ENCODE measurements at regions not wholly inside any gene's neighbourhood (a gene's known extent, or its start where the extent isn't known, plus 50 kb on each side); places are given as distances from the start of the nearest gene placed in this dataset.

- Histone ChIP-seq H3K9me3 (ENCODE audit: low read depth) (no peaks in the 10 kb centered on the region), H3K36me3 (no peaks in the 10 kb centered on the region), H4K20me1 (ENCODE audit: low read depth) (no peaks in the 10 kb centered on the region), H3K4me2 (no peak overlapping the region), H3K4me3 (no peak overlapping the region), H3F3A (ENCODE audit: low read depth) (no peaks in the 10 kb centered on the region), H3K79me2 (ENCODE audit: low read depth) (no peaks in the 10 kb centered on the region), H3K4me1 (peaks cover 21% of the 10 kb centered on the region), H3K27me3 (no peaks in the 10 kb centered on the region), H2AFZ (replicated peaks) (no peak overlapping the region), H3K9ac (no peak overlapping the region), H3K27ac (no peak overlapping the region)
- TF ChIP-seq EZH2 (IDR thresholded peaks at IDR 0.05) (no peak), CTCF (IDR thresholded peaks at IDR 0.05) (no peak), EZH2phosphoT487 (IDR thresholded peaks at IDR 0.05) (no peak)
- Mint-ChIP-seq H3K27ac (peak overlapping the region; percentile 39), H3K27me3 (ENCODE audit: insufficient read depth, low read depth) (peaks cover 7% of the 10 kb centered on the region), H3K36me3 (no peaks in the 10 kb centered on the region), H3K4me1 (peaks cover 63% of the 10 kb centered on the region), H3K4me3 (no peak overlapping the region), H3K9me3 (no peaks in the 10 kb centered on the region)
- DNase-seq (ENCODE audit: low spot score): peak; percentile 26
These were observed 216.8 kb downstream of the TSN start for GRCh38 chr2:121972203-121972602.

- H3K9me3 Mint-ChIP-seq: peaks cover 10% of the 10 kb centered on the region
- no peak overlapping the region for H3K4me3 Mint-ChIP-seq
- DNase-seq (ENCODE audit: low spot score): peak; percentile 94
- TF ChIP-seq CTCF (IDR thresholded peaks at IDR 0.05) (peak; percentile 74), EZH2 (IDR thresholded peaks at IDR 0.05) (no peak)
- H3K79me2 ChIP-seq (ENCODE audit: low read depth): no peaks in the 10 kb centered on the region
- no peaks in the 10 kb centered on the region for H3K36me3 ChIP-seq
- no peak overlapping the region for H3K4me2 ChIP-seq
- H3K27me3 Mint-ChIP-seq (ENCODE audit: insufficient read depth, low read depth): peaks cover 8% of the 10 kb centered on the region
- no peak overlapping the region for H3K4me3 ChIP-seq
- H3K36me3 Mint-ChIP-seq: no peaks in the 10 kb centered on the region
- peak overlapping the region; percentile 51 for H2AFZ ChIP-seq (replicated peaks)
- H3K4me1 ChIP-seq: peaks cover 21% of the 10 kb centered on the region
- H3K27ac ChIP-seq: no peak overlapping the region
- H3K9ac ChIP-seq: no peak overlapping the region
- no peaks in the 10 kb centered on the region for H4K20me1 ChIP-seq (ENCODE audit: low read depth)
- no peaks in the 10 kb centered on the region for H3K9me3 ChIP-seq (ENCODE audit: low read depth)
- no peaks in the 10 kb centered on the region for H3K27me3 ChIP-seq
- no peaks in the 10 kb centered on the region for H3F3A ChIP-seq (ENCODE audit: low read depth)
- H3K27ac Mint-ChIP-seq: peak overlapping the region; percentile 33
- peaks cover 56% of the 10 kb centered on the region for H3K4me1 Mint-ChIP-seq
These were observed 219.6 kb downstream of the TSN start for GRCh38 chr2:121974897-121975661.

- Mint-ChIP-seq H3K4me1 (peaks cover 44% of the 10 kb centered on the region), H3K27ac (peak overlapping the region; percentile 23), H3K36me3 (no peaks in the 10 kb centered on the region)
These were observed 221.5 kb downstream of the TSN start for GRCh38 chr2:121976926-121977325.

More at GRCh38 chr2:121976926-121977325, 221.5 kb downstream of the TSN start:
- no peak overlapping the region for H3K4me3 Mint-ChIP-seq
- no peaks in the 10 kb centered on the region for H3K36me3 ChIP-seq
- TF ChIP-seq EZH2 (IDR thresholded peaks at IDR 0.05) (no peak), EZH2phosphoT487 (IDR thresholded peaks at IDR 0.05) (no peak), CTCF (IDR thresholded peaks at IDR 0.05) (no peak)
- no peak overlapping the region for H3K4me3 ChIP-seq
- no peaks in the 10 kb centered on the region for H3K27me3 ChIP-seq
- no peak overlapping the region for H3K4me2 ChIP-seq
- H3K4me1 ChIP-seq: peaks cover 19% of the 10 kb centered on the region
- peaks cover 11% of the 10 kb centered on the region for H3K9me3 Mint-ChIP-seq
- H2AFZ ChIP-seq (replicated peaks): no peak overlapping the region
- H3K79me2 ChIP-seq (ENCODE audit: low read depth): no peaks in the 10 kb centered on the region
- DNase-seq (ENCODE audit: low spot score): no peak
- no peaks in the 10 kb centered on the region for H3F3A ChIP-seq (ENCODE audit: low read depth)
- no peaks in the 10 kb centered on the region for H3K9me3 ChIP-seq (ENCODE audit: low read depth)
- no peak overlapping the region for H3K27ac ChIP-seq
- H3K27me3 Mint-ChIP-seq (ENCODE audit: insufficient read depth, low read depth): peaks cover 8% of the 10 kb centered on the region
- H4K20me1 ChIP-seq (ENCODE audit: low read depth): no peaks in the 10 kb centered on the region
- no peak overlapping the region for H3K9ac ChIP-seq

All from neural progenitor cell (in vitro differentiated cells).